ENCODE measurements at regions not wholly inside any gene's neighbourhood (a gene's known extent, or its start where the extent isn't known, plus 50 kb on each side); places are given as distances from the start of the nearest gene placed in this dataset.

DNA sequence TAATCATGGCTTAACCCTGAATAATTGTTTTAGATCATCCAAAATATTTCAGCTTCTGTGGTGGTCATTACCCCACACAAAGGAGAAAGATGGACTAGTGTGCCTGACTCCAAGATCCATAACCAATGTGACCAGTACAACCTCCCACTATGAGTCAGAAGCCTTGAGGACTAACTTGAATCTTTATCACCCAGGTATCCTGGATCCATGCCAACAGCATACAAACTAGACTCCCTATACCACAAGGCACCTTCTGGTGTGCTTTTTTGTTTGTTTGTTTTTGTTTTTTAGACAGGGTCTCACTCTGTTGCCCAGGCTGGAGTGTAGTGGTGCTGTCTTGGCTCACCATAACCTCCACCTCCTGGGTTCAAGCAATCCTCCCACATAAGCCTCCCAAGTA is 317.7 kb downstream of the VPS13C start:
- no peak for DNase-seq (ENCODE audit: low spot score)

DNA sequence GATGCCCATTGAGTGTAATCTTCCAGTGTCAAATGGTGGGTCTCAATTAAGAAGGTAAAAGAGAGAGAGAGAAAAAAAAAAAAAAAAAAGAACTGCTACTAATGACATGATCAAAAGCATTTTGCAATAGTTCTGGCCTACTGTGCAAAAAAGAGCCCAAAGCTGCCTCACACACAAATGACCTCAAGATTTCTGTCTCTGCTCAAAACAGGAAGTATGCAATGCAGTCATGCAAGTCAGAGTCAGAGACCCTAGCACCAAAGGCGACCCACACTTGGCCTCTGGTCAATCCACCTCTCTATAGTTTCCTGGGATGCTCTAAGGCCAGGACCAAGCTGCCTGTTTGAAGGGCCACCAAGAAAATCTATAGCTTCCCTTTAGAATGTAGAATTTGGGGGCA is 323.5 kb downstream of the VPS13C start:
- no peak for DNase-seq (ENCODE audit: low spot score)

DNA sequence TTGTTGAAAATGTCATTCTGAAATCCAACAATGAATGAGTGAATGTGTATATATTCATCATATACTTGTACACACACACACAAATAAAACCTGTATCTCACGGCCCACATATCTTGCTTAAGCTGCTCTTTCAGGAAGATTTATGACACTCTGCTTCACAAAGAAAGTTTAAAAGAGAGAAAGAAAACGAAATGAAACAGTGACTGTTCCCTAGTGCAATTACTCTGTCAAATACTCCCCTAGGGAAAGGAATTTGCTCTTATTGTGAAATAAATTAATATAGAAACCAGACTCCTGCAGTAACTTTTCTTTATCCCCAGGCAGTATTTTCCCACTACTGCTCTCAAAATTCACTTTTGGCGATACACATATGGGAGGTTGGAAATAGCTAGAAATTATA is 329.1 kb downstream of the VPS13C start:
- DNase-seq (ENCODE audit: low spot score) = no peak

DNA sequence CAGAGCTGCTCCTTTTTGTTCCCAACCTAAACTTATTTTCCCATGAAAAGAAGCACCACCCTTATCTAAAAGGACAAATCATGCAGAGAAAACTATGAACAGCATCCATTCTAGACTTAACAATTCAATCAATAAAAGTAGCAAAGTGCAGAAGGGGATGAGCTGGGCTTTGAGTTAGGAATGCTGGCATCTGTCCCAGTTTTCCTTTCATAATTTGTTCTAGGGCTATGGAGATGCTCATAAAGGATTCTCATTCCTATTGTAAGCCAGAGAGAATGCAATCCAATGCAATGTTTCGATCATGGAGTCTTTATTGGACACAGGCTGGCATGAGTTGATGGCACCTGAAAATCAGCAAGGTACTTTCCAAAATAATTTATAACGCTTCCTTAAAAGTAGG is 330.6 kb downstream of the VPS13C start:
- DNase-seq (ENCODE audit: low spot score) = no peak

DNA sequence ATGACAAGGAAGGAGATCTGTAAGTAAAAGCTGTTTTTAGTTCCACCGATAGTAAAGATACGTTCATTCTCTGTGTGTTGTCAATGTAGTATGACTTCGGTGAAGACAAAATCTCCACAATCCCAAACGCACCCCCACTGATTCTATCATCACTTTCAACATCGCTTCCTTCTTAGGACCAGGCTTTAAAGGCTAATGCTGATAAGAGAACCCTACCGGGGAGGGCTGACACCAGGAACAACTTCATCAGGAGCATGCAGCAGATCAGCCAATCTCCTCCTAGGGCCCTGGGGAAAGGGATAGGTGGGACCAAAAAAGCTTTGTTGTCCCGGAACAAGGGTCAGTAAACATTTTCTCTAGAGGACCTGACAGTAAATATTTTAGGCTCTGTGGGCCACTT is 334.1 kb downstream of the VPS13C start:
- no peak for DNase-seq (ENCODE audit: low spot score)

DNA sequence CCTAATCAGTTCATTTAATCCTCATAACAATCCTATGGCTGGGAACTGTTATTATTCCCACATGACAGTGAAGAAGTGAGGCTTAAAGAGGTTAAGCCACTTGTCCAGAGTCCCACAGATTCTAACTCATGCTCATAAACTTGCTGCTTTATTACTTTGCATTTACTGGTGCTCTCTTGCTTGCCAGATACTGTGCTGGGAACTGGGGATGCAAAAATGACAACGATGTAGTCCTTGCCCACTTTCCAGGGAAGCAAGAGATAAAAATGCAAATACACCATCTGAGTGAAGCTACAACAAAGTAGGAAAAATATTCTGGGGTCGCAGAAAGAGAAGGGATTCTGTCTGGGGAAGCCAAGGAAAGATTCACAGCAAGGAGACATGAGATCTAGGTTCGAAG is 335.0 kb downstream of the VPS13C start:
- no peak for DNase-seq (ENCODE audit: low spot score)

DNA sequence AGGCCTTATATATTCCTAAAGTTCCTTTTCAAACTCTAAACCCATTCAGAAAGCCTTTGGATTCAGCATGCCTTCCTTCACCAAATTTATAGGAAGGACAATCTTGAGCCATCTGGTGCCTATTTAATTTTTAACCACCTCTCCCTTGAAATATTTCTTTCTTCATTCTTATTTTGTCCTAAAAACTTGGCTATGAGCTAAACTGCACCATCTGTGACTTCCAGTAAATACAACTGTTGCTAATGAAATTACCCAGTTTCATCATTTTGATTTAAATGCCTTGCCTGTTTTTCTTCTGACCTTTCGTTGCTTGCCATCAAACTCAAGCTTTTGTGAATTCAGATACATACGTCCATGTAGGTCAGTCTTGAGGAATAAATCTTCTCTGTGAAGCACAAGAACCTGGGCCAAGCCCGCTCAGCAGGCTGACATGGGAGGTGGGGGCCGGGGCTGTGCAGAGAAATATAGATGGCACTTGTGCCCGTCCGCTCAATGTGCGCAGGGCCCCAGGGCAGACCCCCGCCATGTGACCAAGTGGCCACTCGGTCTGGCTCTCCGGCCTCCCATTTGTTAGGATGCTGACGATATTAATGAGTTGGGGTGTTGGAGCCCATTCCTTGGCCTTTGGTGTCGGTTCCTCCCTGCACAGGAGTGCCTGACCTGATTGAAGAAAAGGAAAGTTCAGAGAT is 335.9 kb downstream of the VPS13C start:
- peak; percentile 8 for DNase-seq (ENCODE audit: low spot score)

DNA sequence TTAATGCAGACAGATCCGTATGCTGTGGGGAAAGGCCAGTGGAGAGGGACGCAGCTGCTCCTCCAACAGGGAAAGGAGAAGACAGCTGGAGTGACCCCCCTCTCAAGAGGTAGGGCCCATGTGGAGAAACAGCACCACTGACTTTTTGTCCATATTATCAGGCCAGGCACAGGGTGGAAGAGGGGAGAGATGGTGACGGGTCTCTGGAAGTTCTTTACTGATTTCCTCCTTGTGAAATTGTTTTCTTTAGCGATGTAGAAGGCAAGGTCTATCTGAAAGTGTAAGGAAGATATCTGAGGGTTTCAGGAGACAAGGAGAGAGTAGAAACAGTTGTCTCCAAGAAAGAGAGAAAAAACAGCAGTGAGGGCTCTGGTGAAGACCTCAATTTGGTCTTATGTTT is 338.8 kb downstream of the VPS13C start:
- DNase-seq (ENCODE audit: low spot score) = no peak

DNA sequence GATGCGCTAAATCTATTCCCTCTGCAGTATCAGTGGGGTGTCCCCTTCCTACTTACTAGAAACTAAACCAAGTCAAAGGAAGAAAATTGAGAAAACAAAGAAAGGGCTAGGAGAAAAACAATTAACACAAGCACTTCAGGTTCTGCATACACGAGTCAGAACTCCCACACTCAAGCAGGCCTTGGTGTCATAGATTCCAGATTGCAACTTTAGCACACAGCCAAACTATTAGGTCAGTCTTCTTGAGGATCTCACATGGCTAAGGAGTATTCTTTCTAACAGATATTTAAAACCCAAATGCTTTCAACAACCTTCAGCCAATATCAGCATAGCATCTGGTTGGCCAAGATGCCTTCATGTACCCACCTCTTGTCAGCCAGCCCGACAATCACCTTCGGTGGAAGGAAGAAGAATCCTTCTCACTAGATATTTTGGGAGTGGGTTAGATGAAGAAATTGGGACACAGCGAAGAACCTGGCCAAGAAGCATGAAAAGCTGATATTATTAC is 340.0 kb downstream of the VPS13C start:
- DNase-seq (ENCODE audit: low spot score) = no peak

DNA sequence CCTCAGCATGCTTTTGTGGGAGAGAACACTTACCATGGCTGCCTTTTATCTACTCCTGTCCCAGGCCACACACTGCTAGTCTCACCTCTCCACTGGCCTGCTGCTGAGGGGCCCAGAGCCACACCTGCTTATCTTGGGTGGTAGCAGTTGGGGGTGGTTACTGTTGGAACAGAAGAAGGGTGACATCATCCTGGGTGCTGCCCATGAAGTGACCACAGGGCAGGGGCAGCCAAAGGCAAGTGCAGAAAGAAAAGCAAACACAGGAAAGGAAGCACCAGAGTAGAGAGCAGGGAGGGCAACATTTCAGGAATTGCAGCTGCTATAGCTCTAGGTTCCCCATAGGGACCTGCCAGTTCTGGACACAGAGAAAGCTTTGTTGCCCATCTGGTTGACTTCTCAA is 345.2 kb downstream of the VPS13C start:
- DNase-seq (ENCODE audit: low spot score) = no peak

DNA sequence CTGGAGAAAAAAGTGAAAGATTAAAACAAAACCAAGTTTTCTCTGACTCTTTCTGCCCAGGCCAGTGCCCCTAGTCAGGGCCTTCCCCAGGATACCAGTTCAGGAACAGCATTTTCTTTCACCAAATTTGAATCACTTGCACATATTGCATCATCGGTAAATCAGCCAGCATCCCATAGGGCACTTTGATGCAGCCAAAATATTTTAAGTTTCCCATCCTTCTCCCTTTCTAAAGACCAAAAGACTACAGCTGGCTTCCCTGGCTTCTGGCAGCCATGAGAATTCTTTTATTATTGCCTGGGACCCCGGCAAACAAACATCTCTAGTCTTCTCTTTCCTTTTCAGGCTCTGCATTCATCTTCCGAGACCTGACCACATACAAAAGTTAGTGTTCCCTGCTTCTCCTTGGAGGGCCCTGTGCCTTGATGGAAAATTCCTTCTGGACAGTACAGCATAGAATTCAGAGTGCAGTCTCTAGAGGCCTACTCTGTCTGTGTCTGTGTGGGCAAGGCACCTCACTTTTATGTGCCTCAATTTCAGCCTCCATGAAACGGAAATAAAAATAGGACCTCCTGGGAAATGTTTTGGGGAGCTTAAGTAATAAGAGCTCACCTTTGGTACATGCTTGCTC is 348.0 kb downstream of the VPS13C start:
- peak; percentile 4 for DNase-seq (ENCODE audit: low spot score)

DNA sequence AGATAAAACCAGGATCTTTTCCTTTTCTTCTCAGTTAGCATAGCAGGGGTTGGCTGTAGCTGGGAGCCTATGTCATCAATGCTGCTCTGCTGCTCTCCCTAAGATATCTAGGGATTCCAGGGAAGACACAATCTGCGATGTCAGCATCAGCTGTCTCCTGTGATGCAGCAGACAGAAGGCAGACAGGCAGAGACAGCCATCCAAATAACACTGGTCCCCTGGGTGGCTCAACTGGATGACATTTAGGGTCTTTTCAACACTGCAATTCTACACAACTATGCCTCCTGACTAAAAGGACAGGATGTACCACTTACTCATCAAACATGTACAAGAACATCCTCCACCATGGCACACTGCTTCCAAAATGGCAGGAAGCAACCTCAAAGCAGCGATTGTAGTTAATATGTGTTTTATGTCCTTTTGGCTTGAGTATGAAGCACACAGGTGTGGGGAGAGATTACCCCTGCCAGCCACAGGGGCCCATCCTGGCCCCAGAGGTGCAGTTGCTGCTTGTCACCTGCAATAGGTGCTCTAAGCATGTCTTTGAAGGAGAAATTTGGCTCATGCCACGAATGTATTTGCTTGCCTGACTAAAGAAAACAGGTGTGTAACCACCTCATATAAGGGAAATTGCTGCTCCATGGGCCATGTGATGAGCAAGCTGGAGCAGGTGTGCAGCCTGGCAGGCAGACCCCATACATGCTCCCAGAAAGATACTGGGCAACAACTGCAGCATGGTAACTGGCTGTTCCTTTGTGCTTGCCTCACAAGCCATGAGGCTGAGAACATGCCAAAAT is 357.8 kb downstream of the VPS13C start:
- DNase-seq (ENCODE audit: low spot score) = no peak

DNA sequence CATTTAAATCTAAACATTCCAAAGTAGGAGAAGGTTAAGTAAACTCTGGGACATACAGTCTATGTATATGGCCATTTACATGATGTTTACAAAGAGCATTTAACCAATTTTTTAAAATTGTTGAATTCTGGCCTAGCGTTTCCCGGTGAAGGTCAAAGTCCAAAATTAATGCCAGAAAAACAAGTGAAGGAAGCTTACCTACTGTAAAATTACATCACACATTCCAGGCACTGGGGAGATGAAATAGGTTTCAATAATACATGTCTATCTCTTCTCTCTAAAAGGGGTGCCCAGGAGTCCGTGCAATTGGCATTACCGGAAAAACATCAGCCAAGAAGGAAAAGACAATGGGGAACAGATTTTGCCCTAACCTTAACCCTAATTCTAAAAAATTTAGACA is 358.8 kb downstream of the VPS13C start:
- no peak for DNase-seq (ENCODE audit: low spot score)

DNA sequence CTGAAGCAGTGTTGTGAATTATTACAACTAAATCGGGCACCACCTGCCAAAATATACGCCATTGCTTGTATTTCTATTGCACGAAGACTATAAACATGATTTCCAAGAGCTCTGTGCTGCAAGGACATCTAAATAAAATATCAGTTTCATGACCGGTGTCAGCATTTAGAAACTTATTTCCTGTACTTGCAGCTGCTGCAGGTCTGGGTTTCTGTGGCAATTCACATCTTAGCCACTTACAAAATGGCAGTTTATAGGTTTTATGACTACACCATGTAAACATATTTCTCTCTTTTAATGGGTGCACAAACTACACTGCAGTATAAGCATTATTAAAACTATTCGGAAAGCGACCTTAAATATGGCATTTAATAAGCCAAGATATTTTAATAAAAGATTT is 359.4 kb downstream of the VPS13C start:
- DNase-seq (ENCODE audit: low spot score) = no peak

DNA sequence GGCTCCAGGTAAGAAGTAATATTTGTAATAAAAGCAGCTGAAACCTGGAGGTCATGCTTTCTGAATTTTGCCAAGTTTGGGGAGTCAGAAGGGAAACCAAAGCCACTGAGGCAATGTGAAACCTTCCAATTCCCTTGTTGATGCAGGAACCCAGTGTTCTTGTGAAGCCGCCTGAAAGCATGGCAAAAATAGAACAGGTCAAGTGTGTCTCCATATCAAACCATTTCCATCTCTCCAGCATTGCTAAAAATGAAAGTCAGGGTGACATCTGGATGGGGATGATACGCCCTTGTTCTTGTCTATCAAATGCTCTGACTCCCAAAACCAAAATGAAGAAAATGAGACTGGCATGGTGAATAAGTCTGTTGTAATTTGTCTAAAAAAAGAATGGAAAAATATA is 362.5 kb downstream of the VPS13C start:
- DNase-seq (ENCODE audit: low spot score) = no peak

DNA sequence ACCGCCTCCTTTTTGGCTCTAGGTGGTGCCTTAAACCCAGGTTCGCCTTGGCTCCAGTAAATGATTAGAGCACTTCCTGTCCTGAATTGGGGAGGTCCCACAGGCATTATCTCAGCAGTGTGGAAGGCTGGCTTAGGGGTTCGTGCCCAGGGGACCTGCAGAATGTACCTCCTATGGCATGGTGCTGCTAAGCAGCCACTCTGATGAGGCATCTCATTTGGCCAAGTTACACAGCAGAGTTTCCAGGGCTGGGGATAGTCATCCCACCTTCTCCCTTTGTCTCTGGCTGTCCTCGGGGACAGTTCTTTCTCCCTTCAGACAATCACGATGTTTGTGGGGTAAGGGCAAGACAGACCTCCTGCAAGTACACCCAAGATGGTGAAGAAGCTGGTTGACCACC is 371.2 kb downstream of the VPS13C start:
- no peak for DNase-seq (ENCODE audit: low spot score)

DNA sequence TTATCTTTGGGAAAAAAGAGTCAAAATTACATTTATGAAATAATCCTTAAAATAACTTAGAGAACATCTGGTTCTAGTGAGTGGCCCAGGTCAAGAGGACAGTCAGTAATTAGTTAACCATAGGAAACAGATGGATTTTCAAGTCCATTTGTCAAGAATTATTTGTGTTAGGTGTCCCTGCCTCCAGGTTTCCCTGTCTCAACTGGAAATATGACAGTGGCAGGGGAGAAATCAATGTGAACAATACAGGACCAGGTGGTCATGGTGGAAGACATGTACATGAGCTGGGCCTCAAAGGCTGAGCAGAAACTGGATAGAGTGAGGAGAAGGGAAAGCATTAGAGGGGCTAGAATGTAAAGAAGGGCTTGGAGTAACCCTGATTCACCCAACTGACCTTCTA is 372.6 kb downstream of the VPS13C start:
- no peak for DNase-seq (ENCODE audit: low spot score)

DNA sequence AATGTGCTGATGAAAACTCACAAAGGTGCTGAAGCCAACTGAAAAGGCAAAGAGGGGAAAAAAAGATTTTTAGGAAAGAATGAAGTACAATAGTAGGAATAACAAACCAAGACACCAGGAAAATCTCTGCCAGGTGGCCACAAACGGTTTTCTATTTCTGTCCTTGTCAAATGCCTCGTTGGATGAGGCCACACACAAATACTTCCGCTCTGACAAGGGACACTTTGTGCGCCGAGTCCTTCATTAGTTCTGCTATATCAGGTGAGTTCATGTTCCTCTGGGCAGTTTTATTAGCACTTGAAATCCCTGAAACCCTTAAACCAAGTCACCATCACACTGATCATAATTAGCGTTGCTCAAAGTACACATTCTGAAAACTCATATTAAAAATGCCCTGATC is 373.1 kb downstream of the VPS13C start:
- no peak for DNase-seq (ENCODE audit: low spot score)

DNA sequence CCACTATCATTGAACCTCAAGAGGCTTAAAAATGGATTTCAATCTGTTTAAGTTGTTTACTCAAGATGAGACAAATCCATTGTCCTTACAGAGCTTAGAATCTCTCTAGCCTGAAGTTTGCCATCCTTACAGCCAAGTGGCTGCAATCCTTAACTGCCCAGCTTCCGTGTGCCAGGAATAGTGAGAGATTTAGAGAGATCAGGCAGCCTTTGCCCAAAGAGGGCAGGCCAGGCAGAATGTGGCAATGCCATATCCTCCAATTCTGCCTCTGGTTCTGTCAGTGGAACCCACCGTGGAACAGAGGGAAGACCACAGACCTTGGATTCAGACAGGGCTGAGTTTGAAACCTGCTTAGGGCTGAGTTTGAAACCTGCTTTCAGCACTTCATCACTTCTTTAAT is 374.3 kb downstream of the VPS13C start:
- DNase-seq (ENCODE audit: low spot score) = no peak

DNA sequence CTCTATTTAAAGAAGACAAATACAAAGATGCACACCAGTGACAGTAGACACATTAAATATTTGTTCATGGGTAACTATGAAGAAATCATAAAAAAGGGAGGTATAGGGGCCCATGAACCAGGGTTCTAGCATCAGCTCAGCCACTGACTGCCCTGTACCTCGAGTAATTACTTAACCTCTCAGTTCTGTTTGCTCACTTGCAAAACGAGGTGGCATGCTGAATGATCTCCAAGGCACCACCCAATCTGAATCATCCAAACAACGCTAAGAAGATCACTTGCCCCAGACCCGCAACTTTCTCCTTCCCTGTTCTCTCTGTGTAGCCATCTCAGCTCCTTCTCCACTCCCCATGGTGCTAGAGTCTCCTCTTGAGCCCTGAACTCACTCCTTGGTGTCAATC is 374.7 kb downstream of the VPS13C start:
- no peak for DNase-seq (ENCODE audit: low spot score)

DNA sequence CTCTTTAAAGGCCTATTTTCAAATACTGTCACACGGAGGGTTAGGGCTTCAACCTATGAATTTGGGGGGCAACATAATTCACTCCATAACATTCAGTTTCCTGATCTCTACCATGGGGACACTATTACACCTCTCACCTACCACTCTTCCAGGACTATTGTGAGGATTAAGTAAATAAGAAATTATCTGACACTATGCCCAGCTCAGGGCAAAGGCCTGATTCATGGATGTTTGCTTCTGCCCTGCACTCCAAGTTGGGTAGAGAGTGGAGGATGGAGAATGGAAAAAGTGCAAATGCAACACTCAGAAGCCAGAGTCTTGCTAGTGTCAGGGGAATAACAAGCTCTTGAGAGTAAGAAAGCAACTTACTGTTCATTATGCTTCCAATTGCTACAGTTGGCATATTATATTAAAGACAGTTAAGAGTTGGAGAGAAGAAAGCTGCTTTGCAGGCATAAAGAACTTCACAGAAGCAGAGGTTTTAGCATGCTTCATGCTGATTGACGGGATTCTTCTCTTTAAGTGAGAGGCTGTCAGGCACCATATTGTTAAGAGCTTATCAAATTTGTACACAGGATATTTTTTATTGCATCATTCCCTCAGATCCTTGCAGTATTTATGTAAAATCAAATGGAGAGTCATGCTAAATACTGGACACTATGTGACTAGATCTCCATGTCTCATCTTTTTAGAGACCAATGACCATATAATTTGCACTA is 375.3 kb downstream of the VPS13C start:
- DNase-seq (ENCODE audit: low spot score) = no peak

DNA sequence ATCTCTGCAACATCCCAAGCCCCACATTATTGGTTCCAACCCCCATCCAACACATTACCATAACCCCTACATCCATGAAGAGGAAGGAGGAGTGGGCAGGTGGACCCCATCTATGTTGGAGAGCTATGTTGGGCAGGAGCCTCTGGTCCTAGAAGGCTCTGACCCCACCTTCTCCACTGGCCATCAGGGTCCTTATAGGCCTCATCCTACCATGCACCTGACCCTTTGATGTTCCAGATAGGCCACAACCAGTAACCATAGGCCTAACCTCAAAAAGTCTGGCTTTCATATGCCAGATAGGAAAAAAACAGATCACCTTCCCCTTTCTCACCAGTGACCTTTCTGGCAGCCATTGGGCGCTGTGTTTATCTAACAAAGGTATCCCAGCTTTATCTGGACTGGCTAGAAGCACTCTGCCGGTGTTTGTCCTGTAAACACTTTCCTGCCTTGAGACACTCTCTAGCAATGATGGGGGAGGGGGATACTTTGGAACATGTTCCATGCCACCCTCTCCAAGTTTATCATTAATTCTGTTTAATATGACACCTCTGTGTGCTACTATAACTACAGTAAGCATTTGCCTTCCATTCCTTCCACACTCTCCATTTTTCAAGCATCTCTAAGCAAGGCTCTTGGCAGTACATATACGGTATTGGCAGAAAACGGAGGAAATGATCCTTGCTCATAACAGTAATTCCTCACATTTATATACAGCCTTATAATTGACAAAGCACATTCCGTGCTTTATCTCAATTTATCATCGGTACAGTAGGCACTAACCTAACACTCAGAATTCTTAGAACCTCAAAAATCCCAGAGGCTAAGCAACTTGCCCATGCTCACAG is 377.1 kb downstream of the VPS13C start:
- DNase-seq (ENCODE audit: low spot score) = no peak

Measured in cerebellar cortex (tissue), 1 donor.